Stimulated activated CD4-positive, alpha-beta T cell treated with anti-CD3 and anti-CD28 coated beads, Interleukin-4, amount 100 ng/mL, for 24 hours (primary cell): ENCODE measurements at regions not wholly inside any gene's neighbourhood (a gene's known extent, or its start where the extent isn't known, plus 50 kb on each side); places are given as distances from the start of the nearest gene placed in this dataset.

Source experiments
- DNase-seq: peaks from one replicate; pipeline ENCODE4 v3.0.0-alpha.2; 2020

DNA sequence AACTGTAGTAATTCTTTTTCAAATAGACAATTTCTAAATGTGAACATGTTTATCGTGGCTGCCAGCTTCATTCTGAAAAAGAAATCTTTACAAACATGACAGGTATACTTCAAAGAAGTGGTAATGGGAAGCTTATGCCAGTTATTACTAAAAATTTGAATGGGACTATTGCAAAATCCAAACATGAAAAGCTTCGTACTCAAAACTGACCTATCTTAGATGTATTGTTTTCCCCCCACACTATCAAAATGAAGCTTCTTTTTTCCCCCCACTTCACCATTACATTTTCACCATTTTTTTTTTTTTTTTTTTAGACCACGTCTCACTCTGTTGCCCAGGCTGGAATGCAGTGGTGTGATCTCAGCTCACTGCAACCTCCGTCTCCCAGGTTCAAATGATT, 50.4 kb upstream of the SERTAD2 start:
- no peak for DNase-seq

DNA sequence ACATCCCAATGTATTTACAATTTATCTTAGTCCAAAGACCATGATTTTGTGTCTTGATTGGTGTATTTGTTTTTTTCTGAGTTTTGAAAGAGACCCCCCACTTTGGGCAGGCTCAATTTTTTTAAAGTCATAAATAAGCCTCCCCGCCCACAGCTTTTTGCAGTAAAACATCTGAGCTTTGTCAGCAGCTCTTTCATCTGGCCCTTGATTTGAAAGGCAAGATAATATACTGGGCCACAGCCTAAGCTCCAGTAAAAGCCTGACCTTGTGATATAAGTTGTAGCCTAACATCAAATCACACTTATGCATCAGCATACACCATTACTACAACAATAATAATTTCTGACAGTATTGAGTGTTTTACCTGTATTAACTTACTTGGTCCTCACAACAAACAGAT, 51.3 kb upstream of the SERTAD2 start:
- DNase-seq = no peak

DNA sequence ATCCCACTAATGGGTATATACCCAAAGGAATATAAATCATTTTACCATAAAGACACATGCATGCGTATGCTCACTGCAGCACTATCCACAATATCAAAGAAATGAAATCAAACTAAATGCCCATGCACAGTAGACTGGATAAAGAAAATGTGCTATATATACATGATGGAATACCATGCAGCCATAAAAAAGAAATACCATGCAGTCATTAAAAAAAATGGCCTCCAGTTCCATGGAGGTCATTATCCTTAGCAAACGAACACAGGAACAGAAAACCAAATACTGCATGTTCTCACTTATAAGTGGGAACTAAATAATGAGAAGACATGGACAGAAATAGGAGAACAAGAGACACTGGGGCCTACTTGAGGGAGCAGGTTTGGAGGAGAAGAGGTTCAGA, 53.6 kb upstream of the SERTAD2 start:
- DNase-seq = no peak

DNA sequence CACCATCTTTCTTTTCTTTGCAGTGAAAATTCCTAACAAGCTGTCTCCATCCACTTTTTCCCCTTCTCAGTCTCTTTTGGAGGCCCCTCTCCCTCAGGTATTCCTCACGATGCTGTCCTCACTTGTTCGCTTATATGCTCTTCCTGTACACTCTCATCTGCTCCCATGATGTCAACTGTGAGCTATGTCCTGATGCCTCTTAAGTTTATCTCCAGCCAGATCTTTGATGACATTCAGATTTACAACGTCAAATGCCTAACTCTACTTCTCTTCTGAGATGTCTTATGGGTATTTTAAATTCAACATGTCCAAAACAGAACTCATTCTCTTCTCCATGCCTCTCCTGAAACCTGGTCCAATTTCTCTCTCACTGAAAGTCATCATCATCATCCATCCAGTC, 55.1 kb upstream of the SERTAD2 start:
- DNase-seq = no peak

DNA sequence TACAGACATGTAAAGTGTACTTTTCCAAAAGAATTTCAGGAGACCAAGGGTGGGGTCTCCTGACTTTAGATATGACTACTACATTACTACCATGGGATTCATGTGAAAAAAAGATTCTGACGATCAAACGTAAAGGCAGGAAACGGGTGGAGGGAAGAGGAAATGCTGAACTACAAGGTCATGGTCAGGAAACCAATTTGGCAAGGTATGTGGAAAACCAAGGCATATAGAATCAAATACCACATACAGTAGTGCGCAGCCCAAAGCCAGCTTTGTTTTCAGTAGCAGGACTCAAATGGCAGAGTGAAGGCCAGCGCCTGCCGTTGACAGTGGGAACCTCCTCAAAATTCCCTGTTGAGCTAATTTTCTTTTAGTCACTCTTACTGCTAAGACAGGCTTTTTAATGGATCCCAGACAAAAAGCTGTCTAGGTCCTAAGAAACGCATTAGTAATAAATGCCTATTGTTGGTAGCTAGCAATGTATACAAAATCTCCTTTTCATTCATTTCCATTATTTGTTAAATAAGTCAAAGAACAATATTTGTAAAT, 57.6 kb upstream of the SERTAD2 start:
- DNase-seq = no peak

DNA sequence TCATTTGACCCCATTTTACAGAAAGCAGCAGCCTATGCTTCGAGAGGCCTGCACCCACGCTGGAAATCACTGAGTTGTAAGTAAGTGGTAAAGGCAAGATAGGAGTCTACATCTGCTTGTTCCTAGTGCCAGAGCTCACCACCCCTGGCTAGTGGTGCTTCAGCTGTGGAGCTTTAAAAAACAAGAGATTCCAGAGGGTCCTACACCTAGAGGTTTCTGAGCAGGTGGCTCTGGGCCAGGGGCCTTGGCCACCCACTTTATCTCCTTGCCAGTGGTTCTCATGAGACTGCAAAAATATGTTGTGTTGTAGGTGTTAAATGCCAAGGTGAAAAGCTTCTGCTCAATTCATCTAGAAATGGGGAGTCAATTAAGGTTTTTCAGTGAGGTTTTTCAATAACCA, 60.0 kb upstream of the SERTAD2 start:
- DNase-seq = no peak

DNA sequence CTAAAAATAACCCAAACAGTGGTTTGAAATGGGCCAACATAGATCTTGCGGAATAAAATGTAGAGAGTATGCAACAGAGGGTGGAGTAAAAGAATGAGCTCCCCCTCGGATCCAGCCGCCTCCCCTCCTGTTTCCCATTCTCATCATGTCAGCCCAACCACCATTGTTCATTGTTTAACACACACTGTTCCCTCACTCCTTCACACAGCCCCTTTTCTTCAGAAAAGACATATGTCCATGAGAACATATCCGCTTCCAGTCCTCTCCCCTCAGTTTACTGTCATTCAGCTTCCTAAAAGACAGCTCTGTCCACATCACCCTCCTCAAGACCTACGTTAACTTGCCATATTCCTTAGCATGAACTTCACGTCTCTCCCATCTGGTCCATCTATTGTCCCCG, 62.9 kb upstream of the SERTAD2 start:
- no peak for DNase-seq

DNA sequence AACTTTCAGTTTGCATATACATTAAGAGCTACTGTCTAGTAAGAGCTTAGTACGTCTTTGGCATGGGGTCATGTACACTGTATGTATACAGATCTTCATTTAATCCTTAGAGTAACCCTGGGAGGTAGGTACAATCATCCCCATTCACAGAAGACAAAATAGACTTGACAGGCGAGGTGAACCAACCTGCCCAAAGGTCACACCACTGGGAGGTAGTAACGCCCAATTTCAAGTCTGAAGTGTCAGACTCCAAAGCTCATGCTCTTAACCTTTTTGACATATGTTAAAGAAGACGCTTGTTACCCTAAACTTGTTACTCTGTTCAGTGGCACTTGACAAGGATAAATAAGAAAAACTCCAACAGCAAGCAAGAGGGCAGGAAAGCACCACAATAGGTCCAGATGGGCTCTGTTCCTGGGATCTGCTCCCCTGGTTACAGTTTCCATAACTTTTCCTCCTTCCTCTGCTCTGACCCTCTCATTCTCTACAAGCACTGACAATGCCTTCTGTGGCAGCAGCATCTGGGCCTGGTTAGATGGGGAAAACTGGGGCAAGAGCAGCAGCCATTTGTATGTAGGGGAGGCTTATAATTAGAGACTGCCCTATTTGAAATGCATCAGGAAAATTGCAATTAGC, 64.7 kb upstream of the SERTAD2 start:
- no peak for DNase-seq

DNA sequence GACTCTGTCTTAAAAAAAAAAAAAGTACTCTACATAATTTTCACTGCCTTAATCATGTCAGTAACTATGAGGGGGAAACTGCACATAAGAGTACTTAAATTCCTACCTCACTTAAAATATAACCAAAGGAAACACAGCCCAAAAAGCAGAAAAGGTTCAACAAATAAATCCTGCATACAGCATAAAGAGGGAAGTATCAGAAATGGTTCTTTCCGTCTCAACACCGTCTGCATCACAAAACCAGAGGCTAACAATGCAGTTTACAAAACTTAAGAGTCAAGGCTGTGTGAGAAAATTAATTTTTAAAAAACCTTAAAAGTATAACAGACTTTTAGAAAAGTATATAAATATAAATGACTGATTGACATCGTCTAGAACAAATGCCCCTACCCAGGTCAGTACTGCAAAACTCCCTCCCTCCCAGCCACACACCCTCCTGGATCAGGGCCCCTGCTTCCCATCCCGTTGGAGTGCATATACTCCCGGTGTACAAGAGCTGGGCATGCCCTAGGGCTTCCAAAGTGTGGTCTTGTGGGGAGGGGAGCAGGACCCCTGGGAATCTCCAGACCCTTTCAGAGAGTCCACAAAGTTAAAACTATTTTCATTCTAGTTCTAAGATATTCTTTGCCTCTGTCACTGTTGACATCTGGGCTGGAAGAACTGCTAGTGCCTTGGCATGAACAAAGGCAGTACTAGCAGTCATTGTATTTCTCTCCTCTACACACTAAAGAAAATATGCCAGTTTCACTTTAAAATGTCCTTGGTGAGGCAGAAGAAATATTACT, 67.0 kb upstream of the SERTAD2 start:
- no peak for DNase-seq

DNA sequence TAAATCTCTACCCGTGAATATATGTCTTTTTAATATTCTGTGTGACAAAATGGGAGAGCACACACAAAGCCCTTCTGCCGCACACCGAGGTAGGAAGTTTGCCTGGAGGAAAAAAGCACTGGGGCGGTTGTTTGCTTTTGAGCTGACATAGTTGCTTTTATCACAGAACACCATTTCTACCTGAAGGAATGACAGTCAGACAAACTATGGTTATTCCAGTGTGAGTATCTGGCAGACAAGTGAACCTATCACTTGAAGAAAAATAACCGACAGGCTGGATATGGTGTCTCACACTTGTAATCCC, 67.6 kb upstream of the SERTAD2 start:
- DNase-seq = no peak

DNA sequence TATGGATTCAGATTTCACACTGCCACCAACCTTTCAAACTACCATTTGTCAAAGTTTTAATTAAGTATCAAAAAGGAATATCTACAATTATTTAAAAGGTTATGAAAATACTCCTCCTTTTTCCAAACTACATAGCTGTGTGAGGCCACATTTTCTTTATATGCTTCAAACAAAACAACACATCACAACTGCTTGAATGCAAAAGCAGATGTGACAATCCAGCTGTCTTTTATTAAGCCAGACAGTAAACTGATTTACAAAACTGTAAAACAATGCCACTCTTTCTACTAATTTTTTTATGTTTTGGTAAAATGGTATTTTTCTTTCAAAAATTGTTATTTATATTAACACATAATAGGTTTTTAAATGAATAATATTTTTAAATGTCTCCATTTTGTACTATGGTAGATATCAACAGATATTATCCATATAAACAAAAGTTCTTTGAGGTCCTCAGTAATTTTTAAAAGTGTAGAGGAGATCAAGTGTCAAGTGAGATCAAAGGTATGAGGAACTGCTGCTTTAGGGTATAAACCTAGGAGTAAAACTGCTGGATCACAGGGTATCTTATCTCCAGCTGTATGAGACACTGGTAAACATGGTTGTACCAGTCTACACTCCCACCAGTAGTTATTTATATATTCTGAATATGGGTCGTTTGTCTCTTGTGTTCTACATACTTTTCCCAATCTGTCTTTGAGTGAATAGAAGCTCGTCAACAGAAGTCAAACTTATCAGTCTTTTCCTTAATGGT, 68.8 kb upstream of the SERTAD2 start:
- no peak for DNase-seq

DNA sequence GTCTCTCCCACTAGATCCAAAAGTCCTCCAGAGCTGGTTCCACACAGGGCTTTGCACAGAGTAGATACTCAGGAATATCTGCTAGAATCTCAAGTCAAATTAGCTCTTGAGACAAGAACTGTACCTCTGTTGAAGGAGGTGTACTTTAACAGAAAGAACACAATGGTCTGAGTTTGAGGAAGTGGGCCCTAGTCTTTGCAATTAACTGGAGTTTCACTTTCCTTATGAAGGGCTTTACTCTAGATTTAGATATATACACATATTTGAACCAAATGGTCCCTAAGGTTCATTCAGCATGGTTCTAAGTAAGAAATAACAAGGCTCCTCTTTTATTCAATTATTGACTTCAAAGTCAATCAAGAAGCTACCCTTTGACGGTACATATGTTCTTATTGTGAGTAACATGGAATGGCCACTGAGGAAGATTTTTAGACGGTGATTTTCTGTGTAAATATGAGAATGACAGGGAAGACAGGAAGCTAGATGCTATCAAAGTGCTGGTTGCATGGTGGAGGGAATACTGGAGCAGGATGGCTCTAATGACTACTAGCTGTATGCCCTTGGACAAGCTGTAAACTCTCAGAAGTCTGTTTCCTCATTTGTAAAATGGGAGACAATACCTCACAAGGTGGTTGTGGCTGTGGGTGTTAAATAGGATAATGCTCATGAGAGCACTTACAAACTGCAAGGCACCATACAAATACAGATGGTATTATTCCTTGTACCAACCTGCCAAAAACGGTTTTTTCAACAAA, 73.5 kb upstream of the SERTAD2 start:
- DNase-seq = no peak

DNA sequence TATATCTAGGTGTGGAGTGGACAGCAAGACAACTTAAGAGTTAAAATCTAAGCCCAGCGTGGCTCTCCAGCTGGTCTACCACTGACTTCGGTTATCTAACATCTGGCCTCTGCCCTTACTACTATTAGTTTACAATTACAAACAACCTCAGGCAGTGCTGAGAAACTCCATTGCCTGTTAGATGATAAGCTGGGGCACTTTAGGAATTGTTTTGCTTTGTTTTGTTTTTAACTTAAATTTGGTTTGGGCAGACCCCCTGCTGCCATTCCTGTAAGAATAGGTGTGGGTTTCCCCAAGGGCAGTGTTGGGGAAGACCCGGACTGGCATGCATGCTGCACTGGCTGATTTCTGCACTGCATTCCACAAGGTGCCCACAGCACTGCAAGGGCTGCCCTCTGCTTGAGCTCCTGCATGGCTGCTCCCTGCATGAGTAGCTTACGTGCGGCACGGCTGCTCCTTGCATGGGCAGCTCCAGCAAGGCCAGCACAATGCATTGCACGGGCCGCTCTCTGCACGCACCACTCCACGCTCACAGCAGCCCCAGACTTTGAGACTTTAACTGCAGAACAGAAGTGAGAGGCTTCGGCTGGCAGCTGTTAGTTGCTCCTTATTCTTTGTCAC, 74.2 kb upstream of the SERTAD2 start:
- DNase-seq = no peak

DNA sequence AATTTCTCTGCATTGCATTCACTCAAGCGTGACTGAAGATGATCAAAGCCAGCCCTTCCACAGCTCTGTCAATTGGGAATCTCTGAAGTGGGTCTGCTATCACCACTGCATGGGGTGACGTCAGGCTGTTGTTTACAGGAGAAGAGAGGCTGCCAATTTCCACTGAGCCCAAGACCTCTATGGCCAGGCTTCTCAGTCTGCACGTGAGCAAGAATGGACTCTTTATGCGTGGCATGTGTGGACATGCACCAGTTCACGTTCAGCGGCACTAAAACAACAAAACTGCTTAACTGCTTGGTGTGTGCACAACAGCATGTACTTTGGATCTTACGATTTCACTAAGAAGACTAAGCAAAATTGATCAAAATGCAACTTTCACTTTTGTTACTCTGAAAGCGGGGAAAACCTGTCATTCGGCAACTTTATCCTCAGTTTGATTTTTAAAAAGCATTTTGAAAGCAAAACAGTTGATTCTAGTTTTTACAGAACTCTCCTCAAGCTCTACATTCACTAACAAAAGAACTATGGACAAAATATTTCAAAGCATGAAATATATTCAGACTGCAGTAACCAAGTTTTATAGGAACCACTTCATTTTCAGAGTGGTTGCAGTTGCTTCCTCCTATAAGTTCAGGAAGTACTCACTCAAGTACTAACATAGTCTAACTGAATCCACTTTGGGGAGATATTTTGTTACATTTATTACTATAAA, 77.0 kb upstream of the SERTAD2 start:
- peak; percentile 28 for DNase-seq

DNA sequence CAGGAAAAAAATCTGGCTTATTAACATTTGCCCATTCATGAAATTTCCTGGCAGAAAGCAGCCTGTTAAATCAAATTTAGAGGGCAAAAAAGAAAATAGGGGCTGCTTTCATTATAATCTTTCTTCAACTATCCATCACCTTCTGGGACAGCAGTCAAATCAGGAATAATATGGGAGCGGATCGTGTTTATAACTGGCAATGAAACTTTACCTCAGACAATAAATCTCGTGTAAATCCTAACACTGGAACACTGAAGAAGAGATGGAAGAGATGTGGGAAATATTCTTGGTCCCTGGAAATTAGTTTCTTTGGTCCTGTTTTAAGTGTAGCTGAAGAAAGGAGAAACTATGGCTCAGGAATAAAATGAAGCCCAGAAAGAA, 77.5 kb upstream of the SERTAD2 start:
- DNase-seq = no peak

DNA sequence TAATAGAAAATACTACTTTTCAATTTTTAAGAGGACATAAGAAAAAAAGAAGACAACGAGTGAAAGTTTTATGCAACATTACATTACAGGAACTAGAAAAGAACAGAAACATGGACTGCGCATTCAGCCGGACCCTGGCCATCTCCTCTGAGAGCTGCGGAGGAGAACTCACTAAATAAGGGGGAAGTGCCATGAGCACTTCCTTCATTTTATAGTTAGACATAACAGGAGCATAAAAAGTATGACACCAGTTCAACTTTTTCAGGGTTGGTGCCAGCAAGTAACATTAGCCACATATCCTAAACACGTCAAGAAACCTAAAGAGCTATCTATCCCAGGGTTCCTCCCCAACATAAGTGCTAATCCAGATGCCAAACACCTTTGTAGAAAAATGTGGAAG, 78.0 kb upstream of the SERTAD2 start:
- DNase-seq = no peak

DNA sequence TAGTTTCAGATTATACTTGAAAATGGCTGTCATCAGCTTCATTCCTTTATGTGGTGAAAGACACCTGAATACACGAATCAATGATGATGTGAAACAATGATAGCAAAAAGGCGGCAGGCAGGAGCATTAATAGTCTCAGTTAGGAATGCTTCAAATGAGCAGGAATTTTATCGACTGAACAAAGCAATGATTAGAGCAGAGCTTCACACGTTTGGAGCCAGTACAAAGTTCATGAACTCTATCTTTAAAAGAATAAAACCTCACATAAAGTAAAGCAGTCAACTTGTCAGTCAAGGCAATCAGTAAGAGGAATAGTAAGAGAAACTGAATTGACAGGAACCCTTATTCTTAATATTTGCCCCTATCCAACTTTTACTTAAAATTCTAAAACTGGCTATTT, 78.4 kb upstream of the SERTAD2 start:
- no peak for DNase-seq

DNA sequence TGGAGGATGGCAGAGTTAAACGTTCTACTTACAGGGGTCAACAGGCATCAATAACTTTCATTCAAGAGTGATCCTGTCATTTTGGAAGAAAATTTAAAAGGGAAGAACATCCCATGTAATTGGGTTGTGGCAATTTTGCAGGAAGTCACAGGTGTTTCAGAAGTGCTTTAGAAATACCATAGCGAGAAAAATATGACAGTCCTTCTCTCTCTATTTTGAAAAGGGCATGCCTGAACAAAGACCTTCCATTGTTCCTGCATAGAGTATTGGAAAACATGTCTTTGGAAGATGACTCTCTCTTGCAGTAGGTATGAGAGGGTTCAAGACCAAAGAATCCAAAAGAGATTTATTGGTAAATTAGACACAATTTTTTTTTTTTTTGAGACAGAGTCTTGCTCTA, 81.8 kb upstream of the SERTAD2 start:
- DNase-seq = no peak

DNA sequence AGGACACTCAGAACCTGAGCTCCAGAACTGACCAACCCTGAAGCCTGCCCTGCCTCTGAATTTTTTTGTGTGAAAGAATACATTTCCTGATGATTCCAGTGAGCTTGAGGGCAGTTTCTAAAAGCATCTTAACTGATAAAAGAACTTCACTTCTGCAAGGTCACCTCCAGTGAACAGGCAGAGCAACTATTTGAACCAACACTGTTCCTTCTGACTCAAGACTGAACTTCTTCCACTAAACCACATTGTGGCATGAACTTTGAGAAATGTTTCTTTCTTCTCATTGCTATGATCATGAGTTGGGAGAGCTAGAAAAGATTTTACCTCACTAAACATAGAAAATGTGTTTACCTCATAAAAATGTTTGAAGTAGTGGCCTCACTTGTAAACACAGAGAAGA, 83.8 kb upstream of the SERTAD2 start:
- no peak for DNase-seq

DNA sequence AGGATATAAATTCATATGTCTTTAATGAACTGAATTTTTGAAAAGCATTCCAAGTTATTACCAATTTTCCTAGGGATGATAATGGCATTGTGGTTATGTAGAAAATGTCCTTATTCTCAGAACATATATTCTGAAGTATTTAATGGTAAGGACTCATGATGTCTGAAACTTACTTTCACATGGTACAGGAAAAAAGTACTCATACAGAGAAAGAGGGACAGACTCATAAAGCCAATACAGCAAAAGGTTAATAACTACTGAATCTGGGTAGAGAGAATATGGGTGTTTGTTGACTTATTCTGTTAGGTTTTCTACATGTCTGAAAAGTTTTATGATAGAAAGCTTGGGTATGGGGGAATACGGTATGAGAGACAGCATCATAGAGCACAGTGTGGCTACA, 84.3 kb upstream of the SERTAD2 start:
- DNase-seq = no peak

DNA sequence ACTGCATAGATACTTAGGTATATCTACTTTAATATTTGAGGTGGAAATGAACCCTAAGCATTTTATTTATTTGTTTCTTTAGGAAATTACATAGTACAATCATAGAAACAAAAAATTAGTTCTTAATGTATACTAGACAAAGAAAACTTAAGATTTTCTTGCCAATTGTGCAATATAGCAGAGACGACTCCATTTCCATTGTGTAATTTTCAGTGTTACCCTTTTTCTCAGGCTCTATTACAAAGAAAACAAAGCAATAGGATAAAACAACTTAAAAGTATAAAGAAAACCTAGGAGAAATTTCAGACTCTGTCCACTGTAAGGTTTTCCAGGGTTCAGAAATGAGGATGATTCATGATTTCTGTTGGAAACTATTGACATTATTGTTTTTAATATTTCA, 89.0 kb upstream of the SERTAD2 start:
- DNase-seq = no peak

DNA sequence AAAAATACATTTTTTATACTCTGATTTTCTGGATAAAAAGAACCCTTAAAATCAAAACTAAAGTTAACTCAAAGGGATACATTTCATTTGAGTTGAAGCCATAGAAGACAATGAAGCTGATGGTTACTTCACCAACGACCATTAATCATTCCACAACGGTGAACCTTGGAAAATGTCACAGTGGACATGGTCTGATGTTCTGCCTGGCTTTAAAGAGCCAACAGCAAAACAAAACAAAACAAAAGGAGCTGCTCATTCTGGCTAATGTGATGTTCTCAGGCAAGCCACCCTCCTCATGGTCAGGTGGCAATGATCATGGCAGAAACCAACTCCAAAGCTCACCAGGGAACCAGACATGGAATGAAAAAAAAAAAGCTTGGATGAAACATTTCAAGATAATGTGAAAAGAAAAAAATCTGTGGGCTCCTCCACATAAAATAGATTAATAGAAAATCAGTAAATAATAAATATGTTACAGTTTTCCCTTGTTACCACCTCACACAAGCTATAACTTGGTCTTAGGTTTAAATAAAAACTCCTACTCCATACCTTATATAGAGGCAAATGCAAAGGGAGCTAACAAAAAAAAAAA, 90.1 kb upstream of the SERTAD2 start:
- no peak for DNase-seq
